ENCODE measurements at regions not wholly inside any gene's neighbourhood (a gene's known extent, or its start where the extent isn't known, plus 50 kb on each side); places are given as distances from the start of the nearest gene placed in this dataset.

GRCh38 chr1:88526456-88526855 is 157.6 kb upstream of the PKN2 start:
- in situ Hi-C loops (cut with MboI; ENCODE audit: low sequenced_read_pairs in 4 of 4) = no loop called here
- TF ChIP-seq CTCF (IDR thresholded peaks at IDR 0.05 in 4 of 5, conservative IDR thresholded peaks at IDR 0.05 in 1 of 5) = no peak
- TF ChIP-seq POLR2A (IDR thresholded peaks at IDR 0.05) = no peak

GRCh38 chr1:88528792-88529191 is 155.3 kb upstream of the PKN2 start:
- Histone ChIP-seq H3K4me3 (no peak overlapping the region), H3K27ac (no peak overlapping the region), H3K36me3 (no peaks in the 10 kb centered on the region), H3K27me3 (no peaks in the 10 kb centered on the region), H3K9me3 (no peaks in the 10 kb centered on the region), H3K4me1 (no peaks in the 10 kb centered on the region)
- in situ Hi-C loops (cut with MboI; ENCODE audit: low sequenced_read_pairs in 4 of 4) = no loop called here
- intact Hi-C loops (cut with DNase I; ENCODE audit: low total_unique reads) = no loop called here
- no peak for DNase-seq
- no peak for TF ChIP-seq CTCF (IDR thresholded peaks at IDR 0.05 in 4 of 5, conservative IDR thresholded peaks at IDR 0.05 in 1 of 5)
- TF ChIP-seq POLR2A (IDR thresholded peaks at IDR 0.05) = no peak
- ATAC-seq = no peak

More at GRCh38 chr1:88526456-88526855, 157.6 kb upstream of the PKN2 start:
- no peaks in the 10 kb centered on the region for H3K27me3 ChIP-seq
- DNase-seq = no peak
- intact Hi-C loops (cut with DNase I; ENCODE audit: low total_unique reads) = no loop called here
- H3K36me3 ChIP-seq = no peaks in the 10 kb centered on the region
- H3K4me3 ChIP-seq = no peak overlapping the region
- no peaks in the 10 kb centered on the region for H3K4me1 ChIP-seq
- no peak for ATAC-seq
- H3K27ac ChIP-seq = no peak overlapping the region
- no peaks in the 10 kb centered on the region for H3K9me3 ChIP-seq

- no peak overlapping the region for H3K27ac ChIP-seq
- H3K27me3 ChIP-seq = no peaks in the 10 kb centered on the region
- no peaks in the 10 kb centered on the region for H3K9me3 ChIP-seq
- TF ChIP-seq POLR2A (IDR thresholded peaks at IDR 0.05) = no peak
- no peak for TF ChIP-seq CTCF (IDR thresholded peaks at IDR 0.05 in 4 of 5, conservative IDR thresholded peaks at IDR 0.05 in 1 of 5)
- intact Hi-C loops (cut with DNase I; ENCODE audit: low total_unique reads) = no loop called here
- H3K4me1 ChIP-seq = no peaks in the 10 kb centered on the region
- no peaks in the 10 kb centered on the region for H3K36me3 ChIP-seq
- no peak for DNase-seq
- ATAC-seq = no peak
- H3K4me3 ChIP-seq = no peak overlapping the region
- in situ Hi-C loops (cut with MboI; ENCODE audit: low sequenced_read_pairs in 4 of 4) = no loop called here
Observed at GRCh38 chr1:88529581-88529980, 154.5 kb upstream of the PKN2 start.

GRCh38 chr1:88530246-88530645 is 153.8 kb upstream of the PKN2 start:
- intact Hi-C loops (cut with DNase I; ENCODE audit: low total_unique reads) (no loop called here), in situ Hi-C loops (cut with MboI; ENCODE audit: low sequenced_read_pairs in 4 of 4) (no loop called here)
- DNase-seq (no peak), ATAC-seq (no peak)
- Histone ChIP-seq H3K27ac (no peak overlapping the region), H3K4me3 (no peak overlapping the region), H3K36me3 (no peaks in the 10 kb centered on the region), H3K4me1 (no peaks in the 10 kb centered on the region), H3K9me3 (no peaks in the 10 kb centered on the region), H3K27me3 (no peaks in the 10 kb centered on the region)
- no peak for TF ChIP-seq POLR2A (IDR thresholded peaks at IDR 0.05)
- no peak for TF ChIP-seq CTCF (IDR thresholded peaks at IDR 0.05 in 4 of 5, conservative IDR thresholded peaks at IDR 0.05 in 1 of 5)

GRCh38 chr1:88537787-88538186 is 146.3 kb upstream of the PKN2 start:
- no peak for DNase-seq
- H3K4me1 ChIP-seq = no peaks in the 10 kb centered on the region
- H3K9me3 ChIP-seq = no peaks in the 10 kb centered on the region
- TF ChIP-seq CTCF (IDR thresholded peaks at IDR 0.05 in 4 of 5, conservative IDR thresholded peaks at IDR 0.05 in 1 of 5) = no peak
- TF ChIP-seq POLR2A (IDR thresholded peaks at IDR 0.05) = no peak
- no peak overlapping the region for H3K4me3 ChIP-seq
- intact Hi-C loops (cut with DNase I; ENCODE audit: low total_unique reads) (no loop called here), in situ Hi-C loops (cut with MboI; ENCODE audit: low sequenced_read_pairs in 4 of 4) (no loop called here)
- no peak for ATAC-seq
- no peaks in the 10 kb centered on the region for H3K36me3 ChIP-seq
- no peaks in the 10 kb centered on the region for H3K27me3 ChIP-seq
- H3K27ac ChIP-seq = no peak overlapping the region

All from gastrocnemius medialis (tissue), 4 donors.